HEK293T (cell line): ENCODE measurements at regions not wholly inside any gene's neighbourhood (a gene's known extent, or its start where the extent isn't known, plus 50 kb on each side); places are given as distances from the start of the nearest gene placed in this dataset.

Source experiments
- ARNT ChIP-seq: fragments of 450-650 bp; IDR thresholded peaks from 2 replicates; pipeline ENCODE4 v1.6.1; 2017; ENCODE audit warnings: mild to moderate bottlenecking
- BHLHE40 ChIP-seq: fragments of 450-650 bp; IDR thresholded peaks from 2 replicates; pipeline ENCODE4 v1.6.1; 2016; ENCODE audit warnings: mild to moderate bottlenecking, moderate library complexity, borderline replicate concordance
- CTBP1 ChIP-seq: fragments of 450-650 bp; IDR thresholded peaks from 2 replicates; pipeline ENCODE4 v1.6.1; 2016; ENCODE audit warnings: borderline replicate concordance
- ELF4 ChIP-seq: fragments of 450-650 bp; IDR thresholded peaks from 2 replicates; pipeline ENCODE4 v1.6.1; 2017; ENCODE audit warnings: antibody characterized with exemption
- FOXA1 ChIP-seq: fragments of 450-650 bp; IDR thresholded peaks from 2 replicates; pipeline ENCODE4 v1.6.1; 2016; ENCODE audit warnings: mild to moderate bottlenecking
- FOXK2 ChIP-seq: fragments of 450-650 bp; IDR thresholded peaks from 2 replicates; pipeline ENCODE4 v1.6.1; 2016; ENCODE audit warnings: mild to moderate bottlenecking
- FOXM1 ChIP-seq: fragments of 450-650 bp; IDR thresholded peaks from 2 replicates; pipeline ENCODE4 v1.6.1; 2017; ENCODE audit warnings: mild to moderate bottlenecking, borderline replicate concordance
- HDGF ChIP-seq: fragments of 450-650 bp; IDR thresholded peaks from 2 replicates; pipeline ENCODE4 v1.6.1; 2017; ENCODE audit warnings: antibody characterized with exemption, borderline replicate concordance
- LEF1 ChIP-seq: fragments of 450-650 bp; IDR thresholded peaks from 2 replicates; pipeline ENCODE4 v1.6.1; 2017; ENCODE audit warnings: mild to moderate bottlenecking, borderline replicate concordance
- SP1 ChIP-seq: fragments of 450-650 bp; IDR thresholded peaks from 2 replicates; pipeline ENCODE4 v1.6.1; 2017
- SUZ12 ChIP-seq: fragments of 450-650 bp; IDR thresholded peaks from 2 replicates; pipeline ENCODE4 v1.6.1; 2016; ENCODE audit warnings: mild to moderate bottlenecking
- ZNF384 ChIP-seq: fragments of 450-650 bp; IDR thresholded peaks from 2 replicates; pipeline ENCODE4 v1.6.1; 2016

GRCh38 chr7:131265227-131265626 lies 62.4 kb upstream of the MKLN1 start:
- TF ChIP-seq HDGF (no peak), ARNT (no peak), ZNF384 (no peak), SP1 (no peak), SUZ12 (no peak), CTBP1 (no peak), FOXA1 (no peak), BHLHE40 (no peak), FOXK2 (no peak), FOXM1 (no peak), ELF4 (no peak), LEF1 (no peak)
